HG03571 (cell line): ENCODE measurements at regions not wholly inside any gene's neighbourhood (a gene's known extent, or its start where the extent isn't known, plus 50 kb on each side); places are given as distances from the start of the nearest gene placed in this dataset.
"Not testable (repeated sequence)": the region's sequence is repeated elsewhere in the genome, so short reads cannot be mapped to it uniquely, and the experiment has no call there.

Experiments used
- ATAC-seq: cut with Tn5 transposase; IDR thresholded peaks from one replicate; pipeline ENCODE4 v1.9.1; 2021; ENCODE audit not compliant: unreplicated experiment

DNA sequence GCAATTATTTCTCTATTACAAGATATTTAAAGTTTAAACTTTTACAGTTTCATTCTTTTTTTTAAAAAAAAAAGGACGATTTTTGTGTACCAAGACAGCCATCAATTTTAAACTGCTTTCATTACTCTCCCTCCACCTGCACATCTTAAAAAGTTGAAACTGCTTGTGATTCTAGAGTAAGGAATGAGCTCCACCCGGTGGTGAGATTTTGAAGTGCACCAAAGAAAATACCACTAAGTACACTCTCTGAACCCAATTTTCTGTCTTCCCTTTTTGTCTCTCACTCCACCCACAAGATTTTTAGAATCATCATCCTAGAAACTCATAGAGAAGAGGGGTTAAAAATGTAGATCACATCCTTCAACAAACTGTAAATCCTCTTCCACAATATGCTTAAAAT lies 91.3 kb upstream of the WDR44 start:
- ATAC-seq: no peak

DNA sequence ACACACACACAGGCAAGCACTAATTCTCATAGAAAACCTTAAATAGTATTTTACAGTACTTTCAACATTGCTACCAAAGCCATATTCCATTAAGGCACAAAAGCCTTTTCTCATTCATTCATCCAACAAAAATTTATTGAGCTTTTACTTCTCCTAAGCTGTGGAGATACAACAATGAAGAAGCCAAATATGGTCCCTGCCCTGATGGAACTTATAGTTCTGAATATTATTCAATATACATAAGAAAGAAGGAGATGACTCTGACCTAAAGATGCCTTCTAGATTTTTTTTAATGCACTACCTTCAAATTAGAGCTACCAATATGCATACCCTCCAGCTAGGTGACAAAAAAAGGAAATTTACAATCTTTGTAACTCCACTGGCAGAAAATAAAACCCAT lies 90.0 kb upstream of the WDR44 start:
- no peak for ATAC-seq

DNA sequence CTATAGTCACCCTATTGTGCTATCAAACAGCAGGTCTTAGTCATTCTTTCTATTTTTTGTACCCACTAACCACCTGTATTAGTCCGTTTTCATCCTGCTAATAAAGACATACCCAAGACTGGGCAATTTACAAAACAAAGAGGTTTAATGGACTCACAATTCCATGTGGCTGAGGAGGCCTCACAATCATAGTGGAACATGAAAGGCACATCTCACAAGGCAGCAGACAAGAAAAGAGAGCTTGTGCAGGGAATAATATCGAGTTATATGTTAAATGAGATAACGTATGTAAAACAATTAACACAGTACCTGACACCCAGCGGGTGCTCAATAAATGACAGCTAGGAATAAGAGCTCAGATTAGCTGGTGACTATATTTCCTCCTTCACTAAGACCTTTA lies 88.1 kb upstream of the WDR44 start:
- no peak for ATAC-seq

DNA sequence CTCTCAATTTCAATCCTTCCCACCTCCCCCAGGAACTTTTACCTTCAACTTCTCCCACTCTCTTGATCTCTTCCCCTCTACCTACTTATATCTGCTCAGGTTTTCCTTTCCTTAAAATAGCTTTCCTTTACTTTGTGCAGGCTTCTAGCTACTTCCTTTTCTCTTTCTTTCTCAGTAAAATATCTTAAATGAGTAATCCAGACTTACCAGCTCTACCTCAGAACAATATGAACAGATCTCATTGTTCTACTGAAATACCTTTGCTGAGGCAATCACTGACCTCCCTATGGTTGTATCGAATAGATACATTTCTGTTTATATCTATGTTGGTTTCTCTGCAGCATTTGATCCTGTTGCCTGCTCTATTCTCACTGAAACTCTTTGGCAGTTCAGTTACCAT lies 86.7 kb upstream of the WDR44 start:
- no peak for ATAC-seq

DNA sequence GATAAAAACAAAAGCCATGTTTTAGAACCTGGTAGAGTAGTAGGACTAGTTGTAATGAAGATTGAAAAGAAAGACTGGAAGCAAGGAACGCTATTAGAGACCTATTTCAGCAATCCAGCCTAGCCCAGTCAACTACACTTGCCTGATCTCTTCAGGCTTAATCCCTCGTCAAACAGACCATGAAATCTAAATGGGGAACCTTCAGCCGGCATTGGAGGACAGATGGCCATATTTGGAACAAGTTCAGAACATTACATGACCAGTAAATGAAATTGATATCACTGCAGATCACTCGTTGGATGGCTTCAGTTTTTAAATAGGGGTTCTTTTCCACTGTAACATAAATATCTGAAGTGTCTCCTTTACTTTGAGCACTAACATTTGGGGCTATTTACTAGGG lies 84.8 kb upstream of the WDR44 start:
- ATAC-seq: no peak

DNA sequence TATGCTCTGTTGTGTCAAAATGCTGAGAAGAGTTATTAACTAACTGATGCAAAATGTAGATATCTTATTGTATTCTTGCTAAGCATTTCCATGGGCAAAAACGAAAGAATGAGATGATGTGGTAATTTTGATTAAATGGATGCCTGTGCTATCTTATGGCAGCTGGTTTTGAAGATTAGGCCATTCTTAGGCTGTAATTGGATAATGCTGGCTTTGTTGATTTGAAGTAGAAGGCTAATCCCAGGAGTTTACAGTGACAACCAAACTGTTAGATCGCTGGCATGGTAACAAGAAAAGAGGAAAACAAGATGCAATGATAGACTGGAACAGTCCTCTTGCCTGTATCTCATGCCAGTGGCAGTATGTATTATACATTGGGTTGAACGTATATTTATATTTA lies 74.1 kb upstream of the WDR44 start:
- ATAC-seq: no peak

DNA sequence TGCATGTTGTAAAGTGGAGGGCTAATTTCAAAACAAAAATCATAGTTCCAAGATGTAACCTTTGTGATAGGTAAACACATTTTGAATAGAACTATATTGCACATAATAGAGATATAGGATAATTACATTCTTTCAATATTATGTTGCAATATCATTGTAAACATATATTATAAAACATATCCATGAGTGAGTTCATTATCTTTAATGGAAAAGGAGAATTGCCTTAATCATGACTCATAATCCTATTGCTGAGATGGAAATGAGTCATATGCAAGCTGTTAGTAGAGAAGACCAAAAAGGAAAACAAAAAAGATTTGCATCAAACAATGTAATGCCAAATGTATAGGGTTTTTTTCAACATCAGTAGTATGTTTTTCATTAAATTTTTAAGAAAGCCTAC lies 73.7 kb upstream of the WDR44 start:
- ATAC-seq: no peak

DNA sequence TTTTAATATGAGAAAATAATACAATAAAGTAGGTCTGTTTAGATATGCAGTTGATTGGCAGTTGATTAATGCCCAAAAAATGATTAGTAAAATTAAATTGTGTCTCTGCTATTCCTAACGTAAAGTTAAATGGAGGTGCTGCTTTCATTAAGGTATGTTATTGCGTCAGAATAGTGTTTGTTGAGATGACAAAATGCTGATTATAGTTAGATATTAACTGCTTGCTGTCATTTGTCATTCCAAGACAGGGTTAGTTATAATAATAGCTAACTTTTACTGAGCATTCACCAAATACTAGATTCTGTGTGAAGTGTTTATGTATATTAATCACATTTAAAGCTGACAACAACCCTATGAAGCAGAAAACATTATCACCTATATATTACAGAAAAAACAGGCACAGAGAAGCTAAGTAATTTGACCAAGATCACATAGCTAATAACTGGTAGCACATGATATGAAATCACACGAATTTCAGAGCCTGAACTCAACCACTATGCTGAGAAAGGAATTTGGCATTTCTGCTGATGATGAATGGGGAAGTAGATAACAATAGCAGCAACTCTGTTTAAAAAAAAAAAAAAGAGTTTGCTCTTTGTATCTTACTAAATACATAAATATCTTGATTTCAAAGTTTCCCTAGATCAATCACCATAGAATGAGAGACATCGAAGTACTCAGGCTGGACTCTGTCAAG lies 59.7 kb upstream of the WDR44 start:
- no peak for ATAC-seq

DNA sequence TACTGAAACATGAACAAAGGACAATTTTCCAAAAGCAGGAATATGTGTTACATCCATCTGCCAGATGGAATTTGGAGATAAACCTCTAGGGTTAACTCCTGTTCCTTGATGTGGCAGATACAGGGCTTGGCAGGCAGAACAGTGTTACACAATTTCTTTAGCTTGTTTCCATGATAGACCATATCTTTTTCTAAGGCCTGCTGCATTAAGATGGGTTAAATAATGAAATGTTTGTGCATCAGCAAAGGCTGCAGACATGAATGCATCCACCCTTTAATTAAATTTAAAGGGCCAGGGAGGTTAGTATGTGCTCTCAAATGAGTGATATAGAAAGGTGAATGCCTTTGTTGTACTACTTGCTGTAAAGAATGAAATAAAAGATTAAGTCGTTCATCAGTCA lies 50.1 kb upstream of the WDR44 start:
- not testable (repeated sequence) for ATAC-seq
